Endothelial cell of umbilical vein (primary cell): ENCODE measurements at regions not wholly inside any gene's neighbourhood (a gene's known extent, or its start where the extent isn't known, plus 50 kb on each side); places are given as distances from the start of the nearest gene placed in this dataset.

ENCODE experiments used
- BruUV-seq: library from RNA; stranded (reverse); fragments of 400-500 nt; replicated peaks from 2 replicates; lab custom pipeline; 2021; lab: Mats Ljungman, UMichigan
- CTCF ChIA-PET: fragments of 300-600, 350-600 bp; sonication (Branson Sonifier 250); formaldehyde crosslinking; loops from one replicate; lab custom pipeline; 2021; ENCODE audit warnings: antibody characterized with exemption, inconsistent platforms; lab: Charles Lee
- POLR2A ChIA-PET: fragments of 300-600, 350-600 bp; sonication (Branson Sonifier 250); formaldehyde crosslinking; loops from one replicate; lab custom pipeline; 2021; ENCODE audit warnings: antibody characterized with exemption, inconsistent platforms; lab: Charles Lee
- DNase-seq: peaks from one replicate; pipeline ENCODE4 v3.0.0-alpha.2; 2011; ENCODE audit warnings: low read depth, low spot score
- FAIRE-seq: peaks from 2 replicates; lab custom pipeline; 2011; peaks lifted over from hg19 to GRCh38; lab: Jason Lieb, UNC
- H2AFZ ChIP-seq: 2 replicates; pipeline ENCODE4 v1.6.0; 2012; ENCODE audit warnings: low read depth, low read length, control low read depth, inconsistent platforms
- H3K27ac ChIP-seq: 2 replicates; pipeline ENCODE4 v1.5.1; 2011; ENCODE audit warnings: low read depth, mild to moderate bottlenecking, control low read depth, low read length, moderate library complexity; ENCODE audit not compliant: insufficient read depth
- H3K27me3 ChIP-seq, 2 experiments: 2 replicates each; pipeline versions ENCODE4 v1.6.0 to v1.6.1; 2011; ENCODE audit warnings: low read length in 2 of 2, mixed read lengths in 1 of 2; ENCODE audit not compliant: control insufficient read depth in 2 of 2, insufficient read depth in 2 of 2
- H3K36me3 ChIP-seq, 2 experiments: 2 replicates in 1 of 2; 3 replicates in 1 of 2; pipeline ENCODE4 v1.5.1; 2011; ENCODE audit warnings: low read length in 2 of 2, mild to moderate bottlenecking in 1 of 2, moderate library complexity in 1 of 2; ENCODE audit not compliant: control insufficient read depth in 2 of 2, insufficient read depth in 2 of 2; ENCODE audit errors: extremely low read depth in 1 of 2
- H3K4me1 ChIP-seq: 3 replicates; pipeline ENCODE4 v1.5.1; 2011; ENCODE audit warnings: mild to moderate bottlenecking, low read length; ENCODE audit not compliant: control insufficient read depth, insufficient read depth; ENCODE audit errors: extremely low read depth
- H3K4me2 ChIP-seq: 2 replicates; pipeline ENCODE4 v1.6.1; 2011; ENCODE audit warnings: low read length, control low read depth, mixed read lengths; ENCODE audit not compliant: insufficient read depth
- H3K4me3 ChIP-seq, 3 experiments: fragments of 200-600 bp in 1 of 3; sonication (generic), shearing (Covaris generic) in 1 of 3; replicated peaks in 1 of 3; 2 replicates each; pipeline ENCODE4 v1.5.1; 2011 to 2016; ENCODE audit warnings: control low read depth in 3 of 3, low read length in 3 of 3, mild to moderate bottlenecking in 2 of 3, inconsistent platforms in 1 of 3, low read depth in 1 of 3, moderate library complexity in 1 of 3; ENCODE audit not compliant: insufficient read depth in 1 of 3
- H3K79me2 ChIP-seq: 2 replicates; pipeline ENCODE4 v1.6.0; 2012; ENCODE audit warnings: low read length, inconsistent platforms; ENCODE audit not compliant: control insufficient read depth, insufficient read depth
- H3K9ac ChIP-seq: replicated peaks from 2 replicates; pipeline ENCODE3; 2011; ENCODE audit warnings: low read length, control low read depth; ENCODE audit not compliant: insufficient read depth; ENCODE audit errors: extremely low read depth
- H3K9me1 ChIP-seq: replicated peaks from 3 replicates; pipeline ENCODE4 v1.6.0; 2011; ENCODE audit warnings: mild to moderate bottlenecking, low read length; ENCODE audit not compliant: control insufficient read depth, insufficient read depth; ENCODE audit errors: extremely low read depth
- H3K9me3 ChIP-seq: replicated peaks from 2 replicates; pipeline ENCODE4 v1.5.1; 2012; ENCODE audit warnings: low read length, inconsistent platforms; ENCODE audit not compliant: control insufficient read depth, insufficient read depth
- H4K20me1 ChIP-seq: replicated peaks from 2 replicates; pipeline ENCODE3; 2011; ENCODE audit warnings: mild to moderate bottlenecking, low read length; ENCODE audit not compliant: control insufficient read depth, insufficient read depth; ENCODE audit errors: extremely low read depth
- CTCF ChIP-seq, 2 donors: IDR thresholded peaks; 1 replicate in 1 of 2; 2 replicates in 1 of 2; pipeline ENCODE4 v1.5.1; 2011; ENCODE audit warnings: low read length in 2 of 2, mild to moderate bottlenecking in 2 of 2, moderate library complexity in 2 of 2, control low read depth in 1 of 2, inconsistent platforms in 1 of 2, low read depth in 1 of 2; ENCODE audit not compliant: insufficient read depth in 1 of 2; ENCODE audit errors: extremely low read depth in 1 of 2
- EZH2 ChIP-seq: IDR thresholded peaks from 2 replicates; pipeline ENCODE4 v1.6.1; 2012; ENCODE audit warnings: borderline replicate concordance, low read depth, mild to moderate bottlenecking, moderate library complexity, low read length, inconsistent platforms; ENCODE audit not compliant: severe bottlenecking
- FOS ChIP-seq: IDR thresholded peaks from 2 replicates; pipeline ENCODE4 v1.6.1; 2011; ENCODE audit warnings: mild to moderate bottlenecking, low read length, moderate library complexity, borderline replicate concordance; ENCODE audit not compliant: insufficient read depth
- GATA2 ChIP-seq: IDR thresholded peaks from 2 replicates; pipeline ENCODE4 v1.7.0; 2011; ENCODE audit warnings: low read depth, mild to moderate bottlenecking, moderate library complexity, mixed read lengths, low read length; ENCODE audit not compliant: insufficient read length, insufficient read depth
- JUN ChIP-seq: IDR thresholded peaks from 2 replicates; pipeline ENCODE4 v1.6.1; 2011; ENCODE audit warnings: borderline replicate concordance, low read depth; ENCODE audit not compliant: insufficient read length, insufficient read depth
- MAX ChIP-seq: IDR thresholded peaks from 2 replicates; pipeline ENCODE4 v1.6.1; 2011; ENCODE audit not compliant: insufficient read depth, insufficient read length
- MYC ChIP-seq: IDR thresholded peaks from one replicate; pipeline ENCODE4 v1.6.1; 2011; ENCODE audit warnings: mild to moderate bottlenecking, low read depth, low read length
- POLR2A ChIP-seq: IDR thresholded peaks from 2 replicates; pipeline ENCODE4 v1.6.1; 2012; ENCODE audit warnings: low read depth, mild to moderate bottlenecking, control low read depth, low read length
- POLR2AphosphoS5 ChIP-seq: IDR thresholded peaks from 2 replicates; pipeline ENCODE4 v1.6.1; 2012; ENCODE audit warnings: low read depth, mild to moderate bottlenecking, control low read depth, low read length, moderate library complexity; ENCODE audit not compliant: insufficient read depth
- dilution Hi-C: fragments of 300-500 bp; cut with MboI; formaldehyde crosslinking; loops from one replicate; pipeline ENCODE4 v1.15.0; 2019; ENCODE audit warnings: low sequenced_read_pairs; ENCODE audit not compliant: extremely low pct_ligation_motif_present
- intact Hi-C: fragments of 100-400 bp; cut with micrococcal nuclease; formaldehyde crosslinking; loops from one replicate; pipeline ENCODE4 v1.10.0; 2022

- Histone ChIP-seq H3K27ac (no peak overlapping the region), H4K20me1 (no peaks in the 10 kb centered on the region), H2AFZ (no peak overlapping the region), H3K4me3 (no peak overlapping the region), H3K79me2 (no peaks in the 10 kb centered on the region), H3K4me2 (no peak overlapping the region), H3K9me3 (no peaks in the 10 kb centered on the region), H3K9me1 (no peaks in the 10 kb centered on the region), H3K27me3 (no peaks in the 10 kb centered on the region), H3K9ac (no peak overlapping the region), H3K4me1 (no peaks in the 10 kb centered on the region), H3K36me3 (no peaks in the 10 kb centered on the region)
- DNase-seq (no peak), FAIRE-seq (no peak)
- ChIA-PET POLR2A (no interaction called here), CTCF (no interaction called here)
- no TSS peak for BruUV-seq
- dilution Hi-C loops = no loop called here
- intact Hi-C loops = no loop called here
- TF ChIP-seq EZH2 = no peak
- no peak for TF ChIP-seq CTCF (IDR thresholded peaks at IDR 0.05; ENCODE audit: extremely low read depth in 1 of 2, insufficient read depth in 1 of 2, low read depth in 1 of 2, low read length in 2 of 2)
- no peak for TF ChIP-seq POLR2A
- TF ChIP-seq MYC = no peak
- no peak for TF ChIP-seq GATA2
Measured at GRCh38 chr1:17999884-18000283, 107.7 kb upstream of the IGSF21 start.

- no peaks in the 10 kb centered on the region for H3K9me1 ChIP-seq
- H3K27ac ChIP-seq = no peak overlapping the region
- no TSS peak for BruUV-seq
- no peaks in the 10 kb centered on the region for H3K4me1 ChIP-seq
- peaks cover 1% of the 10 kb centered on the region for H3K9me3 ChIP-seq
- no peak overlapping the region for H3K9ac ChIP-seq
- no peaks in the 10 kb centered on the region for H4K20me1 ChIP-seq
- H2AFZ ChIP-seq = no peak overlapping the region
- no peaks in the 10 kb centered on the region for H3K36me3 ChIP-seq
- intact Hi-C loops = no loop called here
- no peak for DNase-seq
- ChIA-PET POLR2A (no interaction called here), CTCF (no interaction called here)
- H3K4me2 ChIP-seq = no peak overlapping the region
- dilution Hi-C loops = no loop called here
- no peaks in the 10 kb centered on the region for H3K79me2 ChIP-seq
- no peaks in the 10 kb centered on the region for H3K27me3 ChIP-seq
- TF ChIP-seq CTCF (IDR thresholded peaks at IDR 0.05; ENCODE audit: extremely low read depth in 1 of 2, insufficient read depth in 1 of 2, low read depth in 1 of 2, low read length in 2 of 2) (no peak), FOS (no peak), MAX (no peak), EZH2 (no peak), MYC (no peak), POLR2AphosphoS5 (no peak), POLR2A (no peak), JUN (no peak), GATA2 (no peak)
- no peak overlapping the region for H3K4me3 ChIP-seq
- FAIRE-seq = no peak
Measured at GRCh38 chr1:18001725-18002124, 105.9 kb upstream of the IGSF21 start.
